ENCODE measurements at regions not wholly inside any gene's neighbourhood (a gene's known extent, or its start where the extent isn't known, plus 50 kb on each side); places are given as distances from the start of the nearest gene placed in this dataset.

GRCh38 chr5:138694146-138694545, 59.1 kb upstream of the CTNNA1 start:
- no peak for TF ChIP-seq CTCF (IDR thresholded peaks at IDR 0.05; ENCODE audit: low read depth, low read length)
- no peak for TF ChIP-seq POLR2A (IDR thresholded peaks at IDR 0.05; ENCODE audit: extremely low read depth, insufficient read length)
- no peak for TF ChIP-seq MYC (IDR thresholded peaks at IDR 0.05; ENCODE audit: low read depth, low read length)
- no peak for TF ChIP-seq MAX (IDR thresholded peaks at IDR 0.05; ENCODE audit: low read depth, low read length)

All from NB4 (cell line).